PC-9 (cell line): ENCODE measurements at regions not wholly inside any gene's neighbourhood (a gene's known extent, or its start where the extent isn't known, plus 50 kb on each side); places are given as distances from the start of the nearest gene placed in this dataset.

ENCODE experiments used
- CTCF ChIP-seq: fragments of 200-600 bp; sonication (generic); conservative IDR thresholded peaks from 2 replicates; pipeline ENCODE4 v1.6.1; 2017; ENCODE audit warnings: mixed run types, antibody characterized with exemption, mild to moderate bottlenecking, moderate library complexity
- EZH2 ChIP-seq: fragments of 200-600 bp; sonication (generic); IDR thresholded peaks from 2 replicates; pipeline ENCODE4 v1.8.0; 2017; ENCODE audit warnings: antibody characterized with exemption, low read depth

GRCh38 chrX:137353404-137353803, 212.5 kb upstream of the ZIC3 start:
- TF ChIP-seq CTCF: no peak
- no peak for TF ChIP-seq EZH2
